UCSD-AML1 (cell line): ENCODE measurements at regions not wholly inside any gene's neighbourhood (a gene's known extent, or its start where the extent isn't known, plus 50 kb on each side); places are given as distances from the start of the nearest gene placed in this dataset.

Source experiments
- DNase-seq: peaks from one replicate; lab custom pipeline; 2025; ENCODE audit not compliant: unreplicated experiment; lab: John Stamatoyannopoulos, UW

DNA sequence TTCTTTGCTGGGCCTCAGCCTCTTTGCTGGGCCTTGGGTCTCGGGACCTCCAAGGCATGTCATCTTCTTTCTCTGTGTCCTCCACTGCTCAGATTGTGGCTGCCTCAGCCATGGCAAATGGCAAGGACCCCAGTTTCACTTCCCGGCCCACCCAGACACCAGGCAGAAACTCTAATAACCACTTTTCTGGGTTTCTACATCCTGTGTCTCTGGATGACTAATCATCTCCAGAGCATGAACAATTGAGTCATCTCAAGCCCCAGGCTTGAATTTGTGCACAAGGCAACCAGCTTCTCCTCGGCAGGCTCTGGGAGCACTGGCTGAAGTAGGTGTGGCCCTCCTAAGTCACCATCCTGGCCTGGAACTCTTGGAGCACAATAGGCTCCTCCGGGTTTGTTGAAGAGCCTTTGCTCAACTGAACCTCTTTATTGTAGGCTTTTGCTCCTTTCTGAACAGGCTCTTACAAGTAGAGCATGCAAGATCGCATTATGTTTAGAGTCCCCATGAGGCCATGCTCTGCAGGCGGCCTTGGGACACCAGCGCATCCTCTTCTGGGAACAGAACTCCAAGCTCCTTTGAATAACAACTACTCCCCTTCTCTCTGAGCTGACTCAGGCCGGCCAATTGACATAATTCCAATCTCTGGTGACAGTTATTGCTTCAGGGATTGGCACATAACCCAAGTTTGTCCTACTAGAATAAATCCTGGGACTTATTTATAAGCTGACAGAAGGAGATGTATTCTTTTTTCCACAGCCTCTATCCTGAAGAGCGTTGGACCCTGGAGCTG is 218.1 kb downstream of the WDR11 start:
- no peak for DNase-seq

GRCh38 chr10:121070275-121071070 is 219.3 kb downstream of the WDR11 start:
- DNase-seq = no peak

GRCh38 chr10:121071901-121072300 is 220.7 kb downstream of the WDR11 start:
- DNase-seq = no peak

- DNase-seq = no peak
Measured at GRCh38 chr10:121073728-121074127, 222.6 kb downstream of the WDR11 start.

- DNase-seq = no peak
Measured at GRCh38 chr10:121076776-121077715, 225.9 kb downstream of the WDR11 start.

- no peak for DNase-seq
Measured at GRCh38 chr10:121078036-121078435, 226.9 kb downstream of the WDR11 start.

GRCh38 chr10:121078672-121079102 is 227.5 kb downstream of the WDR11 start:
- no peak for DNase-seq

DNA sequence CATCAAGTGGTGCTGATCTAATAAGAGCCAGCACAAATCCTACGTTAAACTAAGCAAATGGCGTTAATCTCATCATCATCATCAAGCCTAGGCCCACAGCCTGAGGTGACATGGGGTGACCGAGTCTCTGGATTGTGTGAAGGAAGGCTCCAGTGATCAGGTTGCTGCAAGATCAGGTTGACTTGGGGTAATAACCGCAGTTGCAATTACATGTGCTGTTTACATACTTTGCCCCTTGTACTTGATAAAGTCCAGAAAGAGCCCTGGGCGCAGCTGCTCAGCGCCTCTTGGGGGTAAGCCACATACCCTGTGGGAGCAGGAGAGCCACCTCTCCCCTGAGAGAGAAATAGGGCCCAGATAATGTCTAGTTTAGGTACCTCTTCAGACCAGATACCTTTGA is 228.1 kb downstream of the WDR11 start:
- no peak for DNase-seq

- no peak for DNase-seq
Measured at GRCh38 chr10:121080281-121080891, 229.2 kb downstream of the WDR11 start.

DNA sequence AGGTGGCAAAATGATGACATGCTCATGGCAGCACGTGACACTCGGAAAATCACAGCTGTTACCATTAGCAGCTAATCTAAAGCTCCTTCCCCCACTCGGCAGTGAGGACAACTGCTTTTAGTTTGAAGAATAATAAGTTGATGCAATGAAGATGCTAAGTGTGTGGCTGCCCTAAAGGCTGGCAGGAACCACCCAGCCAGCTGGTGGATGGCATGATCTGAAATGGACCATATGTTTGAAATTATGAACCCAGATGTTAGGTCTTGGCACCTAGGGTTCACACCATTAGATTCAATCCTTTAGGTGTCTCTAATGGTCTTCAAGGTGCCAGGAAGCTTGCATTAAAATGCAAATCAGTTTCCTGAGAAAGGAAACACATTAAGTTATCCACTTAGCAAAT is 230.1 kb downstream of the WDR11 start:
- DNase-seq = no peak

GRCh38 chr10:121082984-121083383 is 231.8 kb downstream of the WDR11 start:
- DNase-seq = no peak

GRCh38 chr10:121084016-121084674 is 233.0 kb downstream of the WDR11 start:
- no peak for DNase-seq

DNA sequence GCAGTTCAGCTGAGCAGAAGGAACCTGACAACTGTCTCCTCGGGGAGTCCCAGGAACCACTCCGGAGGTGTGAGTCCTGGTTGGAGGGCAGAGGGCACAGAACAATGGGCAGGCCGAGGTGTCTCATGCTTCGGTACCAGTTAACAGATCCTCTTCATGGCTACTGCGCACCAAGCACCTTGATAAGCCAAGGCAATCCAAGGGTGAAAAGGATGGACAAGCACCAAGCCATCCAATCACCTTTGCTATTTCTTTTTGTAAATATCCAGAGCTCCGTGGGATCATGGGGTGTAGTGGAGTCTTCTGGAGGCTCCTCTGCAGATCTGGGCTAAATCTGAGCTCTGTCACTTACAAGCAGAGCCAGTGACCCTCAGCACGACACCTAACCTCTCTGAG is 233.5 kb downstream of the WDR11 start:
- DNase-seq = no peak

DNA sequence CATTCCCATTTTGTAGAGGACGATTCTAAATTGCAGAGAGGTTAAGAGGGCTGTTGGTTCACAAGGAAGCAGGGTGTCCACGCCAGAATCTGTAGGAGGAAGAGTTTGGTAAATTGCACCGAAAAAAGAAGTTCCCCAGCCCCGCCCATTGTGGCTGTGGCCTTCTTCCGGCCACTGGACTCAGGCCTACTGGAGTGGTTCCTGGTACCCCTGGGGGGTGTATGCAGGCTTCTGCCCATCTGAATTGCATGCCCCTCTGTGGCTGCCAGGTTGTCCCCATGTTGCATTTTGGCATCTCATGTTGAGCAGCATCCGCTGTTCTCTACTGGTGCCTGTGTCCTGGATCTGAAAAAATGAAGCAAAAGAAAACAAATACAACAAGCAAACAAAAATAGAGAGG is 234.2 kb downstream of the WDR11 start:
- DNase-seq = no peak

DNA sequence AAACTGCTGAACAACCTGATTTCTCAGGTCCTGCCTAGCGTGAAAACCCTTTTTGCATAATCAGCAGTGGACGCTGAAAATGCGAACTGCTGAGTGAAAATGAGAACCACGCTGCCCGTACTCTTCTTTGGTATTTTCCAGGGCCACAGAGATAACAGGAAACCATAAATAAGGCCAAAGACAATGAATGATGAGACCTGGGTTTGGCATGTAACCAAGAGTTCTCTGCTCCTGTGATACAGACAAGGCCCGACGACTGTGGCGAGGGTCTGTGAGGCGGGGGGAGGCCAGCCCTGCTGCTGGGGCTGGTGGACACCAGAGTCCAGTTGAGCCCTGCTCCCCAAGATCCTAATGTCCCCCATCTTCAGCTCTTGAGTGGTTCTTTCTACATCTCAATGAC is 236.0 kb downstream of the WDR11 start:
- DNase-seq = no peak

DNA sequence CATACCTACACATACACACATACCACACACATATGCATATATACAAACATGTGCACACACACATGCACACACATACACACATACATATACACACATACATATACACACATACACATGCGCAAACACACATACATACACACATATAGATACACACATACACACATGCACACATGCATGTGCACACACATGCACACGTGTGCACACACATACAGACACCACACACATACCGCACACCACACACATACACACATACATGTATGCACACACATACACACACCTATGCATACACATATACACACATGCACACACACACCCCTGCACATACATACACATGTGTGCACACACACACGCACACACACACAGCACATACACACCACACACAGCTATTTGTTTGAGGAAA is 236.5 kb downstream of the WDR11 start:
- DNase-seq = no peak

- no peak for DNase-seq
Measured at GRCh38 chr10:121088524-121088923, 237.4 kb downstream of the WDR11 start.

- no peak for DNase-seq
Measured at GRCh38 chr10:121089434-121089833, 238.3 kb downstream of the WDR11 start.

DNA sequence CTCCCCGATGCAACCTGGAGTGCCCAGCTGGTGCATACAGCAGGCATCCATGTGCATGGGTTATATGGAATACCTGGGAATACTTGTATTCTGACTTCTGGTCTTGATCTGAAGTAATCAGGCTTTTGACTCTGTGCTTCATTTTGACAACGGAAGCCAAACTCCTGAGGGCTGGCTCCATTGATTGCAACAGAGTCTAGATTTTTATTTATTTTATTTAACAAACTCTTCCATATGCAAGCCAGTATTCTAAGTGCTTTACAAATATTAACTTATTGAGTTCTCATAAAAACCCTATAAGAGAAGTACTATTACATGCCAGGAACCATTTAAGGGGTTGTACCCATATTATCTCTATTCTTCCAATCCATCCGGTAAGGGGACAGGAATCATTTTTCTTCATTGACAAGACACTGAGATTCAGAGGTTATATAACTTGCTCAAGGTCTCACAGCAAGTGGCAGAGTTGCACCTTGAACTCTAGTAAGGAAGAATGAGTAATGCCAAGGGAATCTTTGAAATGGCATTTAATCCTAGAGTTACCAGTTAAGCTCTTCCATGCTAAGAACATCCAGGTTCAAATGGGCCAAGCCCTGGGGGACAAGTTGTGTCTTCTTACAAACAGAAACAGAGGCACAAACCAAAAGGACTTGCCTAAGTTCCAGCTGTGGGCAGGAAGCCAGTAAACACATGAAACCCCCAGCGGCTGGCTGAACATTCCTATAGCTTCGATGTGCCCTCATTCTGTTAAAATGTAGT is 241.0 kb downstream of the WDR11 start:
- DNase-seq = no peak

DNA sequence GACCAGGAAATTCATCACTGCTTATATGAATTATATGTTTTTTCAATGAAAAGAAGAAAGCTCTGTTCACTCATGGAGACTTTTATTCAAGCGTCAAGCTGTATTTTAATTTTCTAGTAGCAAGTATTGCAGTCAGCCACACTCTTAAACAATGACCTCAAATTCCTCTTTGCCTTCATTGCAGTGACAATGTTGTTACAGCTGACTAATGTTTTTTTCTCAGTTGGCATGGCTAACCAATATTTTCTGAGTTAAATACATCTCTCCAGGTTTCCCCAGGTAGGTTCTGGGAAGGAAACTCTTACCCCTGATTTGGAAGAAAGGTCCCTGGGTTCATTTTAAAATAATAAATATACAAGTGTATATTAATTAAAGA is 241.5 kb downstream of the WDR11 start:
- no peak for DNase-seq
